Epithelial cell of esophagus (primary cell): ENCODE measurements at regions not wholly inside any gene's neighbourhood (a gene's known extent, or its start where the extent isn't known, plus 50 kb on each side); places are given as distances from the start of the nearest gene placed in this dataset.

Experiments
- DNase-seq: peaks from one replicate; pipeline ENCODE4 v3.0.0; 2010; ENCODE audit warnings: low read depth
- H3K4me3 ChIP-seq: 2 replicates; pipeline ENCODE4 v1.5.1; 2011; ENCODE audit warnings: mild to moderate bottlenecking, low read length, control low read depth
- TF ChIP-seq, protein P1 (sequence below): IDR thresholded peaks from 2 replicates; pipeline ENCODE4 v1.5.1; 2011; ENCODE audit warnings: low read depth, mild to moderate bottlenecking, low read length, control low read depth, inconsistent platforms; ENCODE audit not compliant: insufficient read depth; ENCODE audit errors: missing control alignments

DNA sequence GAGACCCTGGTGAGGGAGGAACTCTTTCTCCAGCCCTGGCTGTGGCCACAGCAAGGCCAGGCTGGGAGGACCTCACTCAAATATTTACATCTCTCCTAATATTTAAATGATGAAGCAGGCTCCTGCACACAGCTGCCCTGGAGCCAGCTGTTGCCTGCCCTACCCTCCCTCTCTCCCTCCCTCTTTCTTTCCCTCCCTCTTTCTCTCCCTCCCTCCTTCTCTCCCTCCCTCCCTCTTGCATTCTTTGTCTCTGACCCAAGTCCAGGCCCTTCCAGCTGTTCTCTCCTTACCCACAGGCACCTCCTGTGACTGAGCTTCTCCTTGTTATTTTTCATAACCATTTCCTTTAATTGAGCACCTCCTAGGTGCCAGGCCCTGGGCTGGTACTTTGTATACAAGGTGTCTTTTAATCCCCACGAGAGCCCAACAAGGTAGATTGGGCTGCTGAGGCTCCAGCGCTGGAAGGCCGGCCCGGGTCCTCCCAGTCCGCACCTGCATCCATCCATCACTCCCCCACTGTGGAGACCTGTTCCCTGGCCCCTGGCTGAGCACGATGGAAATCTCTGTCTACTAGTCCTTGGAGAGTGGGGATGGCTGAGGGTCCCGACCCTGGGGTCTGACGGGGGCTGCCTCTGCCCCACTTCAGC, 242.3 kb downstream of the SEC14L1 start:
- no peak overlapping the region for H3K4me3 ChIP-seq
- TF ChIP-seq, protein P1, sequence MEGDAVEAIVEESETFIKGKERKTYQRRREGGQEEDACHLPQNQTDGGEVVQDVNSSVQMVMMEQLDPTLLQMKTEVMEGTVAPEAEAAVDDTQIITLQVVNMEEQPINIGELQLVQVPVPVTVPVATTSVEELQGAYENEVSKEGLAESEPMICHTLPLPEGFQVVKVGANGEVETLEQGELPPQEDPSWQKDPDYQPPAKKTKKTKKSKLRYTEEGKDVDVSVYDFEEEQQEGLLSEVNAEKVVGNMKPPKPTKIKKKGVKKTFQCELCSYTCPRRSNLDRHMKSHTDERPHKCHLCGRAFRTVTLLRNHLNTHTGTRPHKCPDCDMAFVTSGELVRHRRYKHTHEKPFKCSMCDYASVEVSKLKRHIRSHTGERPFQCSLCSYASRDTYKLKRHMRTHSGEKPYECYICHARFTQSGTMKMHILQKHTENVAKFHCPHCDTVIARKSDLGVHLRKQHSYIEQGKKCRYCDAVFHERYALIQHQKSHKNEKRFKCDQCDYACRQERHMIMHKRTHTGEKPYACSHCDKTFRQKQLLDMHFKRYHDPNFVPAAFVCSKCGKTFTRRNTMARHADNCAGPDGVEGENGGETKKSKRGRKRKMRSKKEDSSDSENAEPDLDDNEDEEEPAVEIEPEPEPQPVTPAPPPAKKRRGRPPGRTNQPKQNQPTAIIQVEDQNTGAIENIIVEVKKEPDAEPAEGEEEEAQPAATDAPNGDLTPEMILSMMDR, result no peak
- peak; percentile 28 for DNase-seq

DNA sequence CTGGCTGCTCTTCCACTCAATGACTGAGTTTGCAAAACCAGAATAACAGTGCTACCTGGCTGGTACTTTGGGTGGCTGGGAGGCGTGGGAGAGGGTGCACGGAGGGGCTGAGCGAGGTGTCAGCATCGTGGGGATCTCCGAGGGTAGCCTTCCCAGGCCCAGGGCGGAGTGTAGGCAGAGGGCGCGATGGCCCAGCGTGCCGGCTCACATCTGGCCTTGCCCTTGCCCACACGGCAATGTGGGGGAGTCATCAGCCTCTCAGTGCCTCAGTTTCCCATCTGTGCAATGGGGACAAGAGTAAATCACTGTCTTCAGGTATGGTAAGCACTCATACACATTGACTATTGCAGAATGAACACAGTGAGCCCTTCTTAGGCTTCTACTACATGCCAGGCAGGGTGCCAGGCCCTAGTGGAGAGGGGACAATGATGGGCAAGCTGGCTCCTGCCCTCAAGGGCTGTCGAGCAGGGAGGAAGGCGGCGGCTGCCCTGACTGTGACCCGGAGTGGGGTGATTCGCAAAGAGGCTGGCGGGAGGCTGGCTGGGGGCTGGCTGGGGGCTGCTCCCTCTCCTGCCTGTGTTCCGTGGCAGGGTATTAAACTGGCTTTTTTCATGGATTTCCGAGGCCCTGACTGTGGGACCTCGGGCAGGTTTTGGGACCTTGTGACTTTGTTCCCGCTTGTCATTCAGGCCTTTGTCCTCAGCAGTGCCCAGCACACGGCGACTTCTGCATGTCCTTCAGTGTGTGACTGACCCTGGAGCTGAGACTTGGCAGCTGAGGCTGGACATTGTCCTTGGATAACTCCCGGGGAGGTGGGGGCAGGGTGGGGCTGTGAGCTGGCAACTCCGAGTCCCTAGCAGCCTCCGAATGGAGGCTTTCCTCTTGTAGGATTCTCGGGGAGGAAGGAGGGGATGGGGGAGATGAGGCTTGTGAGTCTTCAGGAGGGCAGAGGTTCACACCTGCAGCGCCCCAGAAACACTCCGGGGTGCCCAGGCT, 243.1 kb downstream of the SEC14L1 start:
- no peak overlapping the region for H3K4me3 ChIP-seq
- DNase-seq, result peak; percentile 34
- TF ChIP-seq, protein P1, result no peak

DNA sequence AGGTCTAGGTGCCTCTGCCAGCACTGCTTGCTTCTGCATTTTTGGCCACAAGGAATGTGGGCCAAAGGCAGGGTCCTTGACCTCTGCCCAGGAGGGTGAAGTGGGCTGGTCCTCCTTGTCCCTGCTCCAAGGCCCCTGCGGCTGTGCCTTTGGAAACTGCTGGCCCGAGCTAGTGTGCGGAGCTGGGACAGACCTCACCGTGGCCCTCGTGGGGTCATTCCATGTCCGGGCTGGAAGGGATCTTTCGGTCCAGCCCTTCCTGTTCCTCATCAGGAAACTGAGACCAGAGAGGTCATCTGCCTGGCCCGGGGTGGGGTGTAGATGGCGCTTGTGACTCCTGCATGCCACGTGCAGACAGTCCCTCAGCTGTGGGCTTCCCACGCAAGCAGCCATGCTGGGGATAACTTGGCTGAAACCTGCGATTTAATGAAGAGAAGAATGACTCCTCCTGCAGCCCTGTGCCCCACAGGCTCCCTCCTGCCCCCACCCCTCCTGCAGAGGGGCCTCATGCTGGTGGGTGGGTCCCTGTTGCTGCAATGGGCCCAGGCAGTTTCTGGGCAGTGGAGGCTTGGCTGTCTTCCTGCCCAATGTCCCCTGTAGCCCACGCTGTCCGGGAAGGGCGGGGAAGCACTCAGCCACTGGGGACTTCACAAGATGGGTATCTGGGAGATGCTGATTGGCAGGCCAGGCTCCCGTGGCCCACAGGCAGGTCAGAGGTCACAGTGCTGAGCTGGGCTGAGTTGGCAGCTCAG, 245.2 kb downstream of the SEC14L1 start:
- DNase-seq, result no peak
- H3K4me3 ChIP-seq, result no peak overlapping the region
- TF ChIP-seq, protein P1, result no peak

- DNase-seq, result no peak
- TF ChIP-seq, protein P1, result no peak
Observed at GRCh38 chr17:77386502-77387192, 245.9 kb downstream of the SEC14L1 start.

DNA sequence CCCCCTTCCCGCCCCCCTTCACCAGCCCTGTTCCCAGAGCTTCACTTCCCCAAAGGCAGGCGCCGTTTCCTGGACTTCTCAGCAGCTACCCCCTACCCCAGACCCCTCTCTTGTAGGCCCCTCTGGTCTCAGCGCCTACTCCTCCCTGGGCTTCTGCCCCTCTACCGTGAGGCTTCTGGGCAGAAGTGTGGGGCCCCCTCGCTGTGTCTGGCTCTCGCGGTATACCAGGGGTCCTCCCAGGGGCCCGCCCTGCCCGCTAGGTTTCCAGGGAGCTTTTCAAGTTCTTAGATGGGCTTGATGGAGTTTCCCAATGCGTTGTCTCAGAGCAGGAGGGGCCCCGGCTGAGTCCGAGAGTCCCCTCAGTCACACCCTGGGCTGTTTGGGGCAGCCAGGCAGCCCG, 247.1 kb downstream of the SEC14L1 start:
- no peak for DNase-seq
- TF ChIP-seq, protein P1, result no peak
- H3K4me3 ChIP-seq, result no peak overlapping the region

More at GRCh38 chr17:77386502-77387192, 245.9 kb downstream of the SEC14L1 start:
- H3K4me3 ChIP-seq, result no peak overlapping the region
